B cell (primary cell): ENCODE measurements at regions not wholly inside any gene's neighbourhood (a gene's known extent, or its start where the extent isn't known, plus 50 kb on each side); places are given as distances from the start of the nearest gene placed in this dataset.

Experiments used
- ATAC-seq: fragments of 200-7000 bp; cut with Tn5 transposase; one replicate; pipeline ENCODE4 v1.10.0; 2021; ENCODE audit warnings: low read depth, mild to moderate bottlenecking, moderate number of reproducible peaks, moderate library complexity
- CTCF ChIA-PET: fragments of 350-600 bp; sonication (Branson Sonifier 250); formaldehyde crosslinking; loops from one replicate; lab custom pipeline; 2021; ENCODE audit warnings: antibody characterized with exemption, inconsistent platforms; lab: Charles Lee
- POLR2A ChIA-PET: fragments of 350-600 bp; sonication (Branson Sonifier 250); formaldehyde crosslinking; loops from one replicate; lab custom pipeline; 2021; ENCODE audit warnings: antibody characterized with exemption; lab: Charles Lee
- DNase-seq: peaks from one replicate; pipeline ENCODE4 v3.0.0; 2013
- H2AFZ ChIP-seq: 2 replicates; pipeline ENCODE4 v1.6.1; 2012; ENCODE audit warnings: mild to moderate bottlenecking, low read depth, low read length; ENCODE audit not compliant: insufficient read depth, poor library complexity, severe bottlenecking
- H3K27ac ChIP-seq, 2 donors: 1 replicate in 1 of 2; 2 replicates in 1 of 2; pipeline ENCODE4 v1.5.1; 2012 to 2013; ENCODE audit warnings: low read length in 2 of 2, mild to moderate bottlenecking in 2 of 2, moderate library complexity in 1 of 2
- H3K27me3 ChIP-seq, 4 experiments: fragments of 200-600 bp in 1 of 4; sonication (generic) in 1 of 4; replicated peaks in 1 of 4; 1 replicate in 2 of 4; 2 replicates in 2 of 4; pipeline versions ENCODE4 v1.6.1 to v1.7.0; 2013 to 2016; ENCODE audit warnings: low read length in 3 of 4, mild to moderate bottlenecking in 2 of 4, mixed read lengths in 1 of 4, moderate library complexity in 1 of 4; ENCODE audit not compliant: insufficient read depth in 4 of 4, control insufficient read depth in 3 of 4; ENCODE audit errors: control extremely low read depth in 1 of 4
- H3K36me3 ChIP-seq, 2 experiments: replicated peaks in 1 of 2; 1 replicate in 1 of 2; 2 replicates in 1 of 2; pipeline versions ENCODE4 v1.6.1 to v1.7.1; 2013; ENCODE audit warnings: low read length in 1 of 2; ENCODE audit not compliant: insufficient read depth in 2 of 2, control insufficient read depth in 1 of 2; ENCODE audit errors: control extremely low read depth in 1 of 2, extremely low read depth in 1 of 2
- H3K4me1 ChIP-seq, 2 donors: fragments of 200-600 bp in 1 of 2; sonication (generic) in 1 of 2; 1 replicate in 1 of 2; 2 replicates in 1 of 2; pipeline versions ENCODE4 v1.5.1 to v1.6.1; 2013 to 2017; ENCODE audit warnings: low read length in 2 of 2; ENCODE audit not compliant: control insufficient read depth in 2 of 2, insufficient read depth in 2 of 2
- H3K4me2 ChIP-seq: replicated peaks from 2 replicates; pipeline ENCODE3; 2012; ENCODE audit warnings: mild to moderate bottlenecking, low read depth, low read length; ENCODE audit not compliant: poor library complexity, severe bottlenecking
- H3K4me3 ChIP-seq, 5 experiments: fragments of 200-600 bp in 1 of 5; sonication (generic) in 1 of 5; 1 replicate in 3 of 5; 2 replicates in 2 of 5; pipeline versions ENCODE4 v1.5.1 to v1.7.0; 2011 to 2016; ENCODE audit warnings: low read length in 4 of 5, mild to moderate bottlenecking in 4 of 5, low read depth in 2 of 5, control low read depth in 1 of 5, moderate library complexity in 1 of 5; ENCODE audit not compliant: insufficient read depth in 1 of 5; ENCODE audit errors: control extremely low read depth in 1 of 5, extremely low read depth in 1 of 5
- H3K79me2 ChIP-seq: fragments of 200-600 bp; sonication (generic); one replicate; pipeline ENCODE4 v1.6.0; 2016; ENCODE audit warnings: low read length; ENCODE audit not compliant: control insufficient read depth, insufficient read depth
- H3K9ac ChIP-seq: fragments of 200-600 bp; sonication (generic); 2 replicates; pipeline ENCODE4 v1.6.1; 2017; ENCODE audit warnings: mild to moderate bottlenecking, low read length, moderate library complexity
- H3K9me3 ChIP-seq, 3 donors: one replicate each; pipeline versions ENCODE4 v1.6.1 to v1.7.1; 2013; ENCODE audit warnings: low read length in 2 of 3; ENCODE audit not compliant: control insufficient read depth in 2 of 3, insufficient read depth in 1 of 3; ENCODE audit errors: control extremely low read depth in 1 of 3
- H4K20me1 ChIP-seq: 2 replicates; pipeline ENCODE4 v1.6.0; 2012; ENCODE audit warnings: mild to moderate bottlenecking, low read length; ENCODE audit not compliant: insufficient read depth, control insufficient read depth, poor library complexity, severe bottlenecking
- H3K27ac Mint-ChIP-seq: one replicate; pipeline ENCODE4 v1.8.0; 2021; ENCODE audit warnings: mixed read lengths
- H3K27me3 Mint-ChIP-seq: one replicate; pipeline ENCODE4 v1.8.0; 2021; ENCODE audit warnings: mixed read lengths
- H3K4me1 Mint-ChIP-seq: one replicate; pipeline ENCODE4 v1.8.0; 2021; ENCODE audit warnings: mixed read lengths
- H3K4me3 Mint-ChIP-seq: one replicate; pipeline ENCODE4 v1.8.0; 2021; ENCODE audit warnings: mixed read lengths
- H3K9me3 Mint-ChIP-seq: one replicate; pipeline ENCODE4 v1.8.0; 2022; ENCODE audit warnings: mixed read lengths; ENCODE audit not compliant: insufficient read depth
- EZH2 ChIP-seq: IDR thresholded peaks from 2 replicates; pipeline ENCODE4 v1.6.1; 2012; ENCODE audit warnings: borderline replicate concordance, low read depth, mild to moderate bottlenecking, moderate library complexity, low read length; ENCODE audit not compliant: insufficient read depth, poor library complexity, severe bottlenecking
- WGBS: methylation state at CpG from one replicate; pipeline ENCODE4 v1.1.5; 2013; ENCODE audit warnings: missing lambda C conversion rate; ENCODE audit not compliant: insufficient coverage; 5-methylcytosine and 5-hydroxymethylcytosine counted together
- intact Hi-C: fragments of 100-400 bp; cut with micrococcal nuclease; formaldehyde crosslinking; loops from one replicate; pipeline ENCODE4 v1.10.0; 2022
- TF ChIP-seq, protein P1 (sequence below): fragments of 200-600 bp; IDR thresholded peaks from one replicate; pipeline ENCODE4 v1.8.0; 2022; ENCODE audit warnings: antibody characterized with exemption, mild to moderate bottlenecking

DNA sequence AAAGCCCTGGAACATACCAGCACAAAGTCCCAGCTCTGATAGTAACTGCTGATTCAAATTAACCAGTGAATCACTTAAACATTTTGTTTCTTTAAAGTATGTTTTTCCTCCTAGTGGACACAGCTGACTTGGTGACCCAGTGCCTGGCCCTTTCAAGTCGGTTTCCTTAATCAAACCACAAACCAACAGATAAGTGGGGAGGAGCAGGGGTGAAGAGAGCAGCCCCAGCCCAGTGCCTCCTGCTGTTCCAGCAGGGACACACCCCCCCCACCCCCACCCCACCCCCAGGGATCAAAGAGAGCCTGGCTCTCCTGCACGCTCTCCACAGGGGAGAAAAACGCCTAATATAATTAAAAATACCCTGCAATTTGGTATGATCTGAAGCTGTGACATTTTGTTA is 55.4 kb upstream of the TBXT start:
- H2AFZ ChIP-seq: no peak overlapping the region
- ATAC-seq: no peak
- no peaks in the 10 kb centered on the region for H3K4me1 Mint-ChIP-seq
- no peak overlapping the region for H3K27ac ChIP-seq
- no peaks in the 10 kb centered on the region for H4K20me1 ChIP-seq
- H3K4me3 ChIP-seq: no peak overlapping the region
- TF ChIP-seq, protein P1, sequence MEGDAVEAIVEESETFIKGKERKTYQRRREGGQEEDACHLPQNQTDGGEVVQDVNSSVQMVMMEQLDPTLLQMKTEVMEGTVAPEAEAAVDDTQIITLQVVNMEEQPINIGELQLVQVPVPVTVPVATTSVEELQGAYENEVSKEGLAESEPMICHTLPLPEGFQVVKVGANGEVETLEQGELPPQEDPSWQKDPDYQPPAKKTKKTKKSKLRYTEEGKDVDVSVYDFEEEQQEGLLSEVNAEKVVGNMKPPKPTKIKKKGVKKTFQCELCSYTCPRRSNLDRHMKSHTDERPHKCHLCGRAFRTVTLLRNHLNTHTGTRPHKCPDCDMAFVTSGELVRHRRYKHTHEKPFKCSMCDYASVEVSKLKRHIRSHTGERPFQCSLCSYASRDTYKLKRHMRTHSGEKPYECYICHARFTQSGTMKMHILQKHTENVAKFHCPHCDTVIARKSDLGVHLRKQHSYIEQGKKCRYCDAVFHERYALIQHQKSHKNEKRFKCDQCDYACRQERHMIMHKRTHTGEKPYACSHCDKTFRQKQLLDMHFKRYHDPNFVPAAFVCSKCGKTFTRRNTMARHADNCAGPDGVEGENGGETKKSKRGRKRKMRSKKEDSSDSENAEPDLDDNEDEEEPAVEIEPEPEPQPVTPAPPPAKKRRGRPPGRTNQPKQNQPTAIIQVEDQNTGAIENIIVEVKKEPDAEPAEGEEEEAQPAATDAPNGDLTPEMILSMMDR: no peak
- no peak for TF ChIP-seq EZH2
- no peak overlapping the region for H3K4me3 Mint-ChIP-seq
- no peak for DNase-seq
- no CpG with 5 or more reads among the region's 3 CpGs for whole genome bisulfite sequencing
- no peak overlapping the region for H3K9ac ChIP-seq
- no peaks in the 10 kb centered on the region for H3K4me1 ChIP-seq
- POLR2A ChIA-PET: no interaction called here
- intact Hi-C loops: no loop called here
- H3K36me3 ChIP-seq: no peaks in the 10 kb centered on the region
- H3K27ac Mint-ChIP-seq: no peak overlapping the region
- peaks cover 0 to 23% (median 3%) of the 10 kb centered on the region in 4 experiments for H3K27me3 ChIP-seq
- H3K4me2 ChIP-seq: no peak overlapping the region
- CTCF ChIA-PET: no interaction called here
- H3K79me2 ChIP-seq: no peaks in the 10 kb centered on the region
- peaks cover 41% of the 10 kb centered on the region for H3K27me3 Mint-ChIP-seq
- no peaks in the 10 kb centered on the region for H3K9me3 Mint-ChIP-seq
- no peaks in the 10 kb centered on the region for H3K9me3 ChIP-seq

DNA sequence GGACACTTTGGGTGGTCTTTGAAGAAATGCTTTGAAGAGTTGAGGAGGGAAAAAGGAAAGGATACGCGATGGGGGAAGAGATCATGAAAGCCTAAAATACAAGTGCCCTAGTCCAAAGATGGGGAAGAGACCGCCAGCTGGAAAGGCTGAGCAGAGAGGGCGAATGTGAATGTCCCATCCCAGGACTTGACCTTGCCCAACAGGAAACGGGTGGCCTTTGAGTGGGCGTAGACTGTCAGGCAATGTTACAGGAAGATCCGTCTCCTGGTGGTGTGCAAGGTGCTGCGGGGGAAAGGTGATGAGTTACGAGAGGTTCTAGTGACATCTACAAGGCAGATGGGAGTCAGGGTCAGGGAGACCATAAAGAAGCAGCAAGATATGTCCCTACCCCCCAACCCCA is 55.0 kb upstream of the TBXT start:
- no peak overlapping the region for H3K4me2 ChIP-seq
- Mint-ChIP-seq H3K27me3 (peaks cover 38% of the 10 kb centered on the region), H3K27ac (no peak overlapping the region), H3K4me3 (no peak overlapping the region), H3K9me3 (no peaks in the 10 kb centered on the region), H3K4me1 (no peaks in the 10 kb centered on the region)
- H2AFZ ChIP-seq: no peak overlapping the region
- ATAC-seq: no peak
- CTCF ChIA-PET: no interaction called here
- no peaks in the 10 kb centered on the region for H3K9me3 ChIP-seq
- peaks cover 0 to 23% (median 1%) of the 10 kb centered on the region in 4 experiments for H3K27me3 ChIP-seq
- H3K4me1 ChIP-seq: no peaks in the 10 kb centered on the region
- no peaks in the 10 kb centered on the region for H3K79me2 ChIP-seq
- H4K20me1 ChIP-seq: no peaks in the 10 kb centered on the region
- no peak for DNase-seq
- H3K9ac ChIP-seq: no peak overlapping the region
- POLR2A ChIA-PET: no interaction called here
- H3K4me3 ChIP-seq: no peak overlapping the region
- TF ChIP-seq EZH2: no peak
- TF ChIP-seq, protein P1: no peak
- no peaks in the 10 kb centered on the region for H3K36me3 ChIP-seq
- intact Hi-C loops: no loop called here
- H3K27ac ChIP-seq: no peak overlapping the region
- WGBS: 95% methylated on average over 6 of the region's 9 CpGs
